ENCODE measurements at regions not wholly inside any gene's neighbourhood (a gene's known extent, or its start where the extent isn't known, plus 50 kb on each side); places are given as distances from the start of the nearest gene placed in this dataset.
"Not testable (repeated sequence)": the region's sequence is repeated elsewhere in the genome, so short reads cannot be mapped to it uniquely, and the experiment has no call there.

DNA sequence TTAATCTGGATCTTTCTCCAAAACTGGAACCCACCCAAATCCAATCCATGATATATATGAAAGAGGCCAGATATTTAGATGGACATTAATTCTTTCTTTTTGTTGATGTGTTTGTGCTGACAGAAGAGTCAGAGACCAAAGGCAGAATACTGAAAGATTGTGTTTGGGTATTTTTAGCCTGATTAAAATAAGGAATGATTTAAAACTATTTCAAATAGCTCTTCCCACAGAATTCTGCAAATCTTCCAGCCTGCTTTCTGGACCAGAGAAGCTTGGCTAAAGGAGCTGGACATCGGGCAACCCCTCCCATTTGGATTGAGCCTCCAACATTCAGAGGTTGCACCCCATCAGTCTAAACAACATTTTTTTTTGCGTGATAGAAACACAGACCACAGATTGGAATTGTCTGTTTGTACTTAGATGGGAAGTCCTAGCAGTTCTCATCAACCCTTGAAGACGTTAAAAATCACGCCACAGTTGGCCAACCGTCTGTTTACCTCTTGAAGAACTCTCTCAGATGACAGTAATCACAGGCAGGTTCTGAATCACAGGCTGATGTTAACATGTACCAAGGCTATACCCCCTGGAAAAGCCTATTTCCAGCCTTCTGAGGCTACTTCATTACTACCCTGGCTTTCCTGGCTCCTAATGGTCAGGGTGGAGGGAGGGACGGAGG lies 155.2 kb upstream of the NRP1 start:
- DNase-seq, result no peak

DNA sequence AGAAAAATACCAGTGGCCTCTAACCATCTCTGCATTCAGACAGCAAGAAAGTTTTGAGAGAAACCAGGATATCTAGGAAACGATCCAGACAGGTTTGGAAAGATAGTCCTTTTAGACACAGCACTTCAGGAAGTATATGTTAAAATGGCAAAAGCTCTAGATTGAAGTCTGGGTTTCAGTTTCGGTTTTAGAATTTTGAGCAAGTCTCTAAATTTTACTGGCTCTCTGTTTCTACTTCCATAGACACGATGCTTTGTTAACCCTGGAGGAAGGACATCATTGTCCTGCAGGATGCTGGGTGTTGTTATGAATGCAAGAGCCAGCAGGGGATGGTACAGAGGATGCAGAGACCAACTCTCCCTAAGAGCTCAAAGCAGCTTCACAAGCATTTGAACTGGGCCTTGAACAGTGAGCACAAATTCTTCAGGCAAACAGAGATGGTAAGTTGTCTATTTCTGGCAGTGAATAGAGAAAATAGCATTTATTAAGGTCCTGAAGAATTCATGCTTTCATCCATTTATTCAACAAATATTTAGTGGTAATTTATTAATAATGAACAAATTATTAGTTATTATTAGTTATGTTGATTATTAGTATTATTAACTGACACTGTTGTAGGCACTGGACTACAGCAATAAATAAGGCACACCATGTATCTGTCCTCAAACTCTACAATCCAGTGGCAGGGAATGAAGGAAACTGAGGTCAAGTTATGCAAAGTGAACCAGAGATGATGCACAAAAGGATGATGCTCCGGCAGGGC lies 152.7 kb upstream of the NRP1 start:
- no peak for DNase-seq

DNA sequence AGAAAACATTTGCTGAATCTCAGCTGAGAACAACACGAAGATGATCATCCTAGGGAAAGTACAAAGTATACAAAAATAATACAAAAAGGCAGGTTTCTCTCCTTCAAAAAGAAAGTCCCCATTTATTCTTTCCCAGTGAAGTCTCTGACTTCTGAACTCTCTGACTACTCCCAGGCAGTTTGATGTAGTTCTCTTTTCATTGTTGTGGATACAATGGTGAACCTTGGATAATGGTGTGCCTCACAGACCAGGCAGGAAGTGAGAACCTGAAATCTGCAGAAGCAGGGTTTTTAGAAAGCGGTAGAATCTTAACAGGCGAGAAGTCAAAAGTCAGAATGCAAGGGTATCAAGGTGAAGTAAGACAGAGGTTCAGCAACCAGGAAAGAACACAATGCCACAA lies 150.8 kb upstream of the NRP1 start:
- DNase-seq, result no peak

DNA sequence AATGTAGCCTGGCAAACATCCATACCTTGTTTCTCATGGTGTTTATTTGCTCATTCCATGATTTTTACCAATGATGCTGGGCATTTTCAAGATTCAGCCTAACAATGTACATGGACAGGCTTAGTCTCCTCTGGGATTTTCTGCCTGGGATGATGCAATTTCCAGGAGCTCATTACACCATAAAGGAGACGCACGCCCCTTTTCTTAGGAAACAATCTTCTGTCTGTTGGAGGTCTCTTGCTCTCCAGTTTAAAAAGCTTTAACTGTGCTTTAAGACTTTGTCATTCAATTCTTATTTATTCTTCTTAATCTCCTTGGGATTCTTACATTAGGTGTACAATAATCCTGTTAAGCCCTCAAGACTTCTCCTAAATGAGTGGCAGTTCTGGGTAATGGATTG lies 150.3 kb upstream of the NRP1 start:
- no peak for DNase-seq

DNA sequence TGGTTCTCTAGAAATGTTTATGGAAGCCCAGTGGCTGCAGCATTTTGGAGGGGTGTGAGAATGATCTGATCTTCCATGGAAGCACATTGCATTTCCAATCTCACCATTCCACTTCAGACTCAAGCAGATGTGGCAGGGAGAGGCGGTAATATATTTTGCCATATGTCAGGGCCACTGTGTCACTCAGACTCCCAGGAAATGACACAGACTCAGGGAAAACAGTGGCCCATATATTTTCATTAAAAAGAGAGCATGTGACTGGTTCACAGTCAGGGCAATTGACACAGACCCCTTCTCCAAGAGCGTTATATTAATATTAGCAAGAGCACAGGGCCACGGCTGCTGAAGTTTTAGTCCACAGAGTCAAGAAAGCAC lies 149.3 kb upstream of the NRP1 start:
- DNase-seq, result no peak

DNA sequence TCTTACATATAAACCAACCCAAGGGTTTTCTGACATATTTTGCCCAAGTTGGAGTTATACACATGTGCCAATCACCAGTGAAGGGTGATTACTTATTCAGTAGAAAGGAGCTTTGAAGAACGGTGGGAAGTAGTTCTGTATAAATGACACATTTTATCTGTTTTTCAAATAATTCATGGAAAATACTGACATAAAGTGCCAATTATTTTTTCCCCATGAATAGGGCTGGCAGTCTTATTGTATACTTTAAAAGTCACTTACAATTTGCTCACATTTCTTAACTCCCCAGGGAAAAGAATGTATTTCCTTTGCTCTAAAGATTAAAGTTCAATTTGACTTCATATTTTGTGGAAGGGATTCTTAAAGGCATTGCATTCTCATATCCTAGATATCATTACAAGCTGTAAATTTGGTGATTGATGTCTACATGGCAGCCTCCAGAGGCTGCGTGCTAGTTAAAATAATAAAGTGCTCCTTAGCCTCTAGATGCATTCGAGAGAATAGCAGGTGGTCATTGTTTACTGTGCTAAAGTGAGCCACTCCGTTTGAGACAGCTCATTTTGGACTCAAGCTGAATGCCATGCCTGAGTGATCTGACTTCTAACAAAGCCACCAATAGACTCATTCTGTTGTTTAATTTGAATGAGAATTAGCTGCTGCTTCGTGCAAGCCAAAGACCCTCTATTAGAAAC lies 148.8 kb upstream of the NRP1 start:
- no peak for DNase-seq

DNA sequence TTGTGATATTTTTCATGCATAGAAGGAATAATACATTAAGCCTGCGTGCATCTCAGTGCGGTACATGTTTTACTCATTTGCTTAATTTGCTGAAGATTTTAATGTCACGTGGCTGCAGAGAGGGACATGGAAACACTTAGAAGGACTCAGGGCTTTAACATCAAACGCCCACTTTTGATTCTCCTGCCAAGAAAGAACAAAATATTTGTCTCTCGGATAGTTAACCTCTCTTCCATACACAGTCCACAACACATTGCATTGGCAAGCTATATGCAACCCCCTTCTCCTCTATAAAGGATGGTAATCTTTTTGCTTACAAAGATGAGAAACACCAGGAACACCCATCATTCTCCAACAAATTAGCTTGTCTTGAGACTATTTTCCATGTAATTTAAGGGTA lies 148.0 kb upstream of the NRP1 start:
- no peak for DNase-seq

DNA sequence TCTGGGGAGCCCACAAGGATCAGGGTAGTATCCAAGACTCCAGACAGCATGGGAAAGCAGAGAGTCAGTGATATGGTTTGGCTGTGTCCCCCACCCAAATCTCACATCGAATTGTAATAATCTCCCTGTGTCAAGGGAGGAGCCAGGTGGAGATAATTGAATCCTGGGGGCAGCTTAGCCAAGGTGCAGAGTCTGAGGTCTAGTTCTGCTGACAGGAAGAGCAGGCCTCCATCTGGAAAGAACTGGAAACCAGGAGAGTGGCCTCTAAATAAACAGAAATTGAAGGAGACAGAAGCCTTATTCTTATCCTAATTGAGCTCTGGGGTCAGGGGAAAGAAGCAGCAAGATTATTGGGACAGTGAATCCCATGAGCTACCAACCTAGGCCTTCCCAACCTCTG lies 146.7 kb upstream of the NRP1 start:
- DNase-seq, result no peak

DNA sequence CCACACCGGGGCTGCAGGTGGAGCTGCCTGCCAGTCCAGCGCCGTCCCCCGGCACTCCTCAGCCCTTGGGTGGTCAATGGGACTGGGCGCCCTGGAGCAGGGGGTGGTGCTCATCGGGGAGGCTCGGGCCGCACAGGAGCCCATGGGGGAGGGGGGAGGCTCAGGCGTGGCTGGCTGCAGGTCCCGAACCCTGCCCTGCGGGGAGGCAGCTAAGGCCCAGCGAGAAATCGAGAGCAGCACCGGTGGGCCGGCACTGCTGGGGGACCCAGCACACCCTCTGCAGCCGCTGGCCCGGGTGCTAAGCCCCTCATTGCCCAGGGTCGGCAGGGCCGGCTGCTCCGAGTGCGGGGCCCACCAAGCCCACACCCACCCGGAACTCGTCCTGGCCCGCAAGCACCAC lies 145.9 kb upstream of the NRP1 start:
- DNase-seq, result not testable (repeated sequence)

DNA sequence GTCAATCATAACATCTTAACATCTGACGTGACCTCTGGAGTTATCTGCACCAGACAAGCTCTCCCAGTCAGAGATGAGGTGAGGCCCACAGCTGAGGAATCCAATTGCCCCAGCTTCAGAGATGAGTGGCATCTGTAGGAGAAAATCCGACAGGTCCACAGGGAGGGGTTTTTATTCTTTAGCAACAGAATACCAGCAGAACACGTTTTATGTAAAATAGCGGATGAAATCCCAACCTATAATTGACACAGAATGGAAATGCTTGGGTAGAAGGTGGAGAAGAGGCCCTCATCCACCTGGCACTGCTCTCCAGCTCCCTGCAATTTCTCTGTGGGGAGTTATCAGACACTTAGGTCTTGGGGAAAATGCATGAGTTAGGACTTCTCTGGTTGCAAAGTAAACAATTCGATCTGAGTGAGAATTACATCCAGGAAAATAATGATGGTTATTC lies 144.2 kb upstream of the NRP1 start:
- DNase-seq, result no peak

DNA sequence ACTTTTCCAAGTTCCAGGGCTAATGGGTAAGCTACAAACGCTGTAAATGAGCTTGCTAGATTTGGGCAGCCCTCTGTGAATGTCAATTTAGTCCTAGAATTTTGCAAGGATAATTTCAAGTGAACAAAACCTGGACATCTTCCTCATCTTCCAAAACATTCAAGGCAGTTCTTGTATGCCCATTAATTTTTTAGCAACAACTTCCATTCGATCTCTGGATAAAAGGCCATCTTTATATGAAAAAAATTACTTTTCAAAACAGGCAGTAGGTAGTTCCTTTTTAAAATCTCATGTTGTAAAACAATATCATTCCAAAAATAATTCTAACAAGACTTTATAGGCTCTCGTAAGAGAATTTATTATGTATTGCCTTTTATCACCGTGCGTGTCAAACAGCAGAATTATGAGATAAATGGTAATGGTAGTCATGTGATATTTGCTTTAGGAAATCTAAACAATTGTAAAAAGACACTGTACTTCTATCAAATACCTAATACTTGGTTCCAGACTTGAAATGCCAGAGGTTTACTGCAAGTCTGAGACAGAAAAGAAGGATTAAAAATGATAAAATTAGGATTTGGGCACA lies 143.7 kb upstream of the NRP1 start:
- no peak for DNase-seq

DNA sequence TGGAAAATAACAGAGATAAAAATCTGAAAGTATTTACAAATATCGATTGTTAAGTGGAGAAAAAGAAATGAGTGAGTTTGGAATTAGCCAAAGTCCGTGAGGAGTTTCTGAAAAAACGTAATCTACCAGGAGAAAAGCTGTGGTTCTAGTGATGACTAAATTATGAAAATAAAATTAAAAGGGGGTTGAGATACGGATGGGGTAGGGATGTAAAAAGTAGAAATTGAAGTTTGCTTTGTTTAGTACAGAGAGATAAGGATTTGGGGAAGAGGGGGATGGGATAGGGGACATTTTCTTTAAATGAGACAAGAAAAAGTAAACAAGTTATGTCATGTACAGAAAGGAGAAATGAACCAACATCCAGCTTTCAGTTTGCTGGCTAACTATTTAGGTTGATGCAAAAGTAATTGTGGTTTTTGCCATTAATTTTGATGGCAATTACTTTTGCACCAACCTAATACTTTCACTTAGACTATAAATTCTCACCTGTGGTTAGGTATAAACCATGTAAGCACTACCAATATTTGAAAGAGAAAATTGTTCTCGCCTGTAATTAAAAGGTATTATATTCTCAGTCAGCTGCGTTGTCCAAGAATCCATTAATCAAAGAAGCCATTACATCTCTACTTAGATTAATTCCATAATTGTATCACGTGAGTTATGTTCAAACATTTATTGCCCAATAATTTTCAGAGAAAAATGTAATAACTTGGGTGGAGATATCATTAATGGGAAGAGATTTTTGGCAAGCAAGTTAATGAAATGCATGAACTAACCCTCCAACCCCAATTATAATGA lies 143.0 kb upstream of the NRP1 start:
- no peak for DNase-seq

DNA sequence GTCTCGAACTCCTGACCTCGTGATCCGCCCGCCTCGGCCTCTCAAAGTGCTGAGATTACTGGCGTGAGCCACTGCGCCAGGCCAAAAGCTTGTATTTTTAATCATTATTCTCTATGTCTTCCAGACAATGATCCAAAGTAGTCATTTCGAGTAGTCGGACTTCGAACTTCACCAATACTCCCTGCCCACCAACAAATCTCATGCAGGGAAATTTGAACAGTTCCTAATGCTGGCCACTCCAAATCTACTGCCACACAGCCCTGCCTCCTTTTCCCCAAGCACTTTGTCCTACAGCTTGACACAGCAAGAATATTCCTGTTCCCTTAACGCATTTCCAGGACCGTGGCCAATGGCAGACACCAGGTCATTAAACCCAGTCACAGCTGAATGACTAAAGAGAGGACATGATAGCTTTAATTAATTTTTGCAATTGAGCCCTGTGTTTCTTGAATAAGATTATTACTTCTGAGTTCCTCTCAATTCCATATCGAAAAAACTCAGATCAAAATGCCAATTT lies 142.3 kb upstream of the NRP1 start:
- DNase-seq, result no peak

DNA sequence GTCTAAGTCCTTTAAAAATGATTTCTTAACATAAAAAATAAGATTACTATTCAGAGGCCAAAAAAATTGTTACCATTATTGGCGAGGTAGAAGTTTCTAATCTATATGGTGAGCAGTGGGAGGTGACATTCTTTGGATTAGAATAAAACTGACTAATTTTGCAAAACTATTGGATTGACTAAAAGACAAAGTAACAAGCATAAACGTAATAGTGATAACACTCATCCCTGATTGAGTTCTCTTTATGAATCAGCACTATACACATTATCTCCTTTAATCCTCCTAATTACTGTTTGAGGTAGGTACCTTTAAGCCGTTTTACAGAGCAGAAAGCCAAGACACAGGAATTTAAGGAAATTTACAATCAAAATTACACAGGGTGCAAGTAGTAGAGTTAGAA lies 139.2 kb upstream of the NRP1 start:
- no peak for DNase-seq

DNA sequence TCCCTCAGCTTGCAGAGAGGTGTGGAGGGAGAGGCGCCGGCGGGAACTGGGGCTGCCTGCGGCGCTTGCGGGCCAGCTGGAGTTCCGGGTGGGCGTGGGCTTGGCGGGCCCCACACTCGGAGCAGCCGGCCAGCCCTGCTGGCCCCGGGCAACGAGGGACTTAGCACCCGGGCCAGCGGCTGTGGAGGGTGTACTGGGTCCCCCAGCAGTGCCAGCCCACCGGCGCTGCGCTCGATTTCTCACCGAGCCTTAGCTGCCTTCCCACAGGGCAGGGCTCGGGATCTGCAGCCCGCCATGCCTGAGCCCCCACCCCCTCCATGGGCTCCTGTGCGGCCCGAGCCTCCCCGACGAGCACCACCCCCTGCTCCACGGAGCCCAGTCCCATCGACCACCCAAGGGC lies 133.5 kb upstream of the NRP1 start:
- not testable (repeated sequence) for DNase-seq

DNA sequence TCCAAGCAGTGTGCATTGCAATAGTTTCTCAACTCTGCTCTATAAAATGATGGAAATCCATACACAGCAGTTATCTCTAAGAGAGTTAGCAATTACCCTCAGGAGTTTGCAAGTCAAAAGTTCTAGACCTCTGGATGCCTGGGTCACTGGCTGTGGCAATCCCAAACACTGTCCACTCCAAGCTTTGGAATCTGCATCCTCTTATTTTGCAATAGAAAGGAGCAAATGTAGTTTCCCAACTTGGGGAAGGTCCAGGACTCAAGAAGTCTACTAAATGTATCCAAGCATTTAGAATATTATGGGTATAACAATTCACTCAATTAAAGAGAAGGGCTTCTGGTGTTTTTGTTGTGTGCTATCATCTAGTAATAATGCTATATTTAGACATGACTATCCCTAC lies 131.3 kb upstream of the NRP1 start:
- DNase-seq, result no peak

DNA sequence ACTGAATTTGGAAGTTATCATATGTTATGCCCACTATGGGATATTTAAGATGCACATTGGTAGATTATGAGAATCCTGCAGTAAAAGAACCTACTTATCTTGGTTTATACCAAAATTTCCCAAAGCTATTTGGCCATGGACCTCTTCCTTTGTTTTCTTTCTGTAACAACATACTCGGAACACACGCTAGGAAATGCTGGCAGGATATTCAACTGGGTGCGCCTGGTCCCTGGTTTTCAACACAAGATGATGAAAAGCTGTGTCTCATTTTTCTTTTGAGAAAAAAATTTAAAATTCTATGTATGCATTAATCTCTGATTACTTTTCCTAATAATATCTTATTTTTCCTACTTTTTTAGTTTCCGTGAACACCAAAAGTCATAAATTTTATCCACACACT lies 128.5 kb upstream of the NRP1 start:
- DNase-seq, result no peak

DNA sequence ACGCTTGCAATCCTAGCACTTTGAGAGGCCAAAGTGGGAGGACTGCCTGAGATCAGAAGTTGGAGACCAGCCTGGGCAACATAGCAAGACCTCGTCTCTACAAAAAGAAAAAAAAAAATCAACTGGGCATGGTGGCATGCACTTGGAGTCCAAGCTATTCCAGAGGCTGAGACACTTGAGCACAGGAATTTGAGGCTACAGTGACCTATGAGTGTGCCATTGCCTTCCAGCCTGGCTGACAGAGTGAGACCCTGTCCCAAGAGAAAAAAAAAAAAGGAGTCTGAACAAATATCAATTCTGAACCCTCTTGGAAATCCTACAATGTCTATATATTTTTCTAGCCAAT lies 126.8 kb upstream of the NRP1 start:
- DNase-seq, result no peak

DNA sequence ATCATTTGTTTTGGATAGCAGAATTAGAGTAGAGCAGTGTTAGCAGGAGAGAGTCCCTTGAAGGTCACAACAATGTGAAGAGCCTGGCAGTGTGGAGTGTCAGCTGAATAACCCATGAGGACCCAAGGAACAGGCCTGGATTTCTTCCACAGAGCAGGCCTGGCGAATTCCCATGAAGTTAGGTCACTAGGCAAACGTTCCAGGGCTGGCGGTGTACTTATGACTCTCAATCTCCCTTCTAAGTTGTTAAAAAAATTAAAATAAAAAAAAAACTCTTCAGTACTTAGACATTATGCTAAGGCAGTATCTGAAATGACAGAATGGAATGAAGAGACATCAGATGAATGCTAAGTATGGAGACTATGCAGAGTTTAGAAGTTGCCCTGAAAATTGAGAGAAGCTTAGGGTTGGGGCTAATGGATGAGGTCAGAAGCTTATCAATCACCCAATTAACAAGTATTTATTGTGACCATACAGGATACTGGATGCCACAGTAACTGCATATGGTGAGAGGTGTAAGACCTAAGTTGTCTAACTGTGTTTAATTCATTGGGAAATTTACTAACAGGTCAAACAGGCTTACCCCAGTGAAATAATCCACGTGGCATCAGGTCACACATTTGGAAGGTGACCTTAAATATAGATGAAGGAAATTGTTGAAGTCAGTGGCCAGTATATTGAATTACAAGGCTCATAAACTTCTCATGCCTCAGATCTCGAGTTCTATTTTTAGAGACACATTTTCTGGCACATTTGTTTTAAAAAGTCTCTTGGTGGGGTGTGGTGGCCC lies 126.2 kb upstream of the NRP1 start:
- DNase-seq, result no peak

DNA sequence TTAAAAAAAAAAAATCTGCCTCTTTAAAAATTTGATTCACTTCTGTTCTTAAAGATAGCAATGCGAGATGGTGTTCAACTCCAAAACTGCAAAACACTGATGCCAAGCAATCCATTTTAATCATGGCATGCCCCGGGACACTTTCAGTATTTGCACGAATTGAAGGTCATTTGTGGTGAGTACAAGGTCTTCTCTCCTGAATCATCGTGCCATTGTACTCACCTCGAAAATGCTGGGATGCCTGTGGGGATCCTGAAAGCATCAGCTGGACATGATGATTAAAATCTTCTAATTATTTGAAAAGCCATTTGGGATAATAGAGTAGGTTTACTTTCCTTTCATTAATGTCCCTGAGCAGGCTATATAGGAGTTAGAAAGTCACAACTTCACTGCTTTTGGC lies 125.1 kb upstream of the NRP1 start:
- no peak for DNase-seq

DNA sequence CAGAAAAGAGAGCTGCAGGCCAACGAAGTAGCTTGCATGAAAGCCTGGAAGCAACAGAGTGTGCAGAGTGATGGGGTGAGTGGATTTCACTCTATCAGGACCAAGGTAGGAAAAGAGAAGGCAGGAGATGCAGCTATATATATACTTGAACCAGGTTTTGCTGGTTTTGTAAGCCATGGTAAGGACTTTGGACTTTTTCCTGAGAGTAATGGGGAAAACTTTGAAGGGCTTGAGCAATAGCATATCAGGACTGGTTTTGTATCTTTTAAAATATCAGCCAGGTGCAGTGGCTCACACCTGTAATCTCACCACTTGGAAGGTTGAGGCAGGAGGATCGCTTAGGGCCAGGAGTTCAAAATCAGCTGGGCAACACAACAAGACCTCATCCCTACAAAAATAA lies 120.6 kb upstream of the NRP1 start:
- no peak for DNase-seq

DNA sequence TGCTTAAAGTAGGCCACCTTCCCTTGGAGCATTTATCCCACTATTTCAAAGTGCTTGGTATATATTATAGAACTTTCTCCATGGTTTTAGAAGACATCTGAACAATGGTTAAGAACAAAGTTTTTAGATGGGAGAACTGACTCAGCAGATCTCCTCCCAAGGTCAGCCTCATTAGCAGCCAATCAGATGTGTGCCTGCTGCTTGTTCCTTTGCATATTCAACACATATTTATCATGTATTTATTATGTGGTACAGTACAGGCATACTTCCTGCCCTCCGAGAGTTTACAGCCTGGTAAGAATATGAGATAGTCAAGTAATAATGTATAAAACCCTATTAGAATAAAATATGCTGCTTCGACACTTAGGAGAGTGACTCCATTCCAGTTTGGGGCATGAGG lies 120.1 kb upstream of the NRP1 start:
- DNase-seq, result no peak

Data from stimulated activated CD4-positive, alpha-beta T cell treated with anti-CD3 and anti-CD28 coated beads, Interleukin-1b, Interleukin-23, amount 100 ng/mL, for 48 hours (primary cell).